HepG2 (cell line): ENCODE measurements at regions not wholly inside any gene's neighbourhood (a gene's known extent, or its start where the extent isn't known, plus 50 kb on each side); places are given as distances from the start of the nearest gene placed in this dataset.

Experiments used
- ATAC-seq: fragments of 200-7000 bp; cut with Tn5 transposase; 3 replicates; pipeline ENCODE4 v1.9.1; 2020; ENCODE audit warnings: mild to moderate bottlenecking, moderate library complexity
- BruUV-seq: library from RNA; stranded (reverse); fragments of 400-500 nt; replicated peaks from 2 replicates; lab custom pipeline; 2021; lab: Mats Ljungman, UMichigan
- CTCF ChIA-PET: fragments of 300-600 bp; formaldehyde crosslinking; extraction: SDS; loops from one replicate; lab custom pipeline; 2021; ENCODE audit warnings: low total read pairs, inconsistent platforms, low intra/inter-chr PET ratio; lab: Yijun Ruan, JAX
- POLR2A ChIA-PET: fragments of 350-600 bp; sonication (Branson Sonifier 250); formaldehyde crosslinking; loops from one replicate; lab custom pipeline; 2020; ENCODE audit warnings: antibody characterized with exemption, inconsistent platforms; lab: Yijun Ruan, JAX
- DNase-seq: peaks from one replicate; pipeline ENCODE4 v3.0.0-alpha.2; 2015; ENCODE audit warnings: low spot score
- FAIRE-seq: peaks from 3 replicates; lab custom pipeline; 2011; peaks lifted over from hg19 to GRCh38; lab: Jason Lieb, UNC
- H2AFZ ChIP-seq: one replicate; pipeline ENCODE4 v1.6.1; 2011; ENCODE audit warnings: low read length, inconsistent platforms
- H3K27ac ChIP-seq: fragments of 300-600 bp; 3 replicates; pipeline ENCODE4 v1.8.0; 2011; ENCODE audit warnings: mixed run types, mild to moderate bottlenecking, mixed read lengths, low read length, inconsistent platforms; ENCODE audit not compliant: insufficient read depth; ENCODE audit errors: extremely low read length
- H3K27me3 ChIP-seq, 2 experiments: fragments of 200-600 bp in 1 of 2; 2 replicates in 1 of 2; 3 replicates in 1 of 2; pipeline versions ENCODE4 v1.6.0 to v1.8.0; 2011; ENCODE audit warnings: low read length in 2 of 2, mild to moderate bottlenecking in 2 of 2, moderate library complexity in 2 of 2, inconsistent platforms in 1 of 2; ENCODE audit not compliant: insufficient read depth in 2 of 2, control insufficient read depth in 1 of 2
- H3K36me3 ChIP-seq, 2 experiments: fragments of 200-600 bp in 1 of 2; replicated peaks in 1 of 2; 2 replicates in 1 of 2; 3 replicates in 1 of 2; pipeline versions ENCODE4 v1.5.1 to v1.8.0; 2011; ENCODE audit warnings: low read length in 2 of 2, inconsistent platforms in 1 of 2; ENCODE audit not compliant: insufficient read depth in 2 of 2, control insufficient read depth in 1 of 2
- H3K4me1 ChIP-seq: 2 replicates; pipeline ENCODE4 v1.5.1; 2012; ENCODE audit warnings: low read length, inconsistent platforms; ENCODE audit not compliant: insufficient read depth
- H3K4me2 ChIP-seq: 2 replicates; pipeline ENCODE4 v1.6.0; 2011; ENCODE audit warnings: low read depth, low read length, inconsistent platforms
- H3K4me3 ChIP-seq, 3 experiments: fragments of 200-600 bp in 1 of 3; sonication (generic), shearing (Covaris generic) in 1 of 3; replicated peaks in 1 of 3; 2 replicates each; pipeline ENCODE4 v1.5.1; 2011 to 2016; ENCODE audit warnings: low read length in 3 of 3, inconsistent platforms in 2 of 3, low read depth in 2 of 3, mild to moderate bottlenecking in 2 of 3, control low read depth in 1 of 3, mixed read lengths in 1 of 3; ENCODE audit not compliant: insufficient read depth in 1 of 3
- H3K79me2 ChIP-seq: one replicate; pipeline ENCODE4 v1.6.1; 2011; ENCODE audit warnings: low read length, inconsistent platforms; ENCODE audit not compliant: insufficient read depth
- H3K9ac ChIP-seq: 2 replicates; pipeline ENCODE4 v1.6.0; 2011; ENCODE audit warnings: mild to moderate bottlenecking, low read depth, low read length, inconsistent platforms; ENCODE audit not compliant: insufficient read depth
- H3K9me3 ChIP-seq: 2 replicates; pipeline ENCODE4 v1.5.1; 2012; ENCODE audit warnings: mild to moderate bottlenecking, low read length
- H4K20me1 ChIP-seq: 2 replicates; pipeline ENCODE4 v1.6.0; 2011; ENCODE audit warnings: inconsistent platforms, mild to moderate bottlenecking, low read length, moderate library complexity; ENCODE audit not compliant: insufficient read depth
- ARHGAP35 ChIP-seq: sonication (generic); formaldehyde crosslinking; IDR thresholded peaks from 2 replicates; pipeline ENCODE4 v1.9.0; 2022; ENCODE audit warnings: mild to moderate bottlenecking, inconsistent platforms, moderate library complexity, missing genetic modification reagents, borderline replicate concordance
- CTCF ChIP-seq: sonication (generic); formaldehyde crosslinking; IDR thresholded peaks from 2 replicates; pipeline ENCODE4 v1.5.0; 2020; ENCODE audit warnings: mild to moderate bottlenecking, missing genetic modification reagents, moderate library complexity
- HOXD1 ChIP-seq: sonication (generic); formaldehyde crosslinking; IDR thresholded peaks from 2 replicates; pipeline ENCODE4 v1.5.0; 2020; ENCODE audit warnings: missing genetic modification reagents
- KMT2A ChIP-seq: sonication (generic); formaldehyde crosslinking; IDR thresholded peaks from 2 replicates; pipeline ENCODE4 v1.4.0; 2020; ENCODE audit warnings: missing genetic modification reagents
- PLSCR1 ChIP-seq: sonication (generic); formaldehyde crosslinking; IDR thresholded peaks from 2 replicates; pipeline ENCODE4 v1.5.0; 2020; ENCODE audit warnings: missing genetic modification reagents, mild to moderate bottlenecking, borderline replicate concordance
- PPARG ChIP-seq: conservative IDR thresholded peaks from 2 replicates; pipeline ENCODE4 v1.6.1; 2016; ENCODE audit warnings: missing biosample characterization, missing genetic modification reagents
- PTBP1 ChIP-seq: fragments of 200-400 bp; formaldehyde crosslinking; IDR thresholded peaks from 2 replicates; pipeline ENCODE4 v1.6.1; 2018; ENCODE audit warnings: low read length, low read depth; ENCODE audit not compliant: poor library complexity, severe bottlenecking
- SETDB1 ChIP-seq: sonication (generic); formaldehyde crosslinking; IDR thresholded peaks from 2 replicates; pipeline ENCODE4 v1.5.1; 2020; ENCODE audit warnings: missing genetic modification reagents, mild to moderate bottlenecking, borderline replicate concordance
- SMC3 ChIP-seq: IDR thresholded peaks from 2 replicates; pipeline ENCODE4 v1.6.1; 2011; ENCODE audit warnings: low read length, improper control_type of control experiment
- STAG1 ChIP-seq: sonication (generic); formaldehyde crosslinking; IDR thresholded peaks from 2 replicates; pipeline ENCODE4 v1.4.0; 2020; ENCODE audit warnings: missing genetic modification reagents
- STAT6 ChIP-seq: sonication (generic); formaldehyde crosslinking; IDR thresholded peaks from 2 replicates; pipeline ENCODE4 v1.4.0; 2020; ENCODE audit warnings: missing genetic modification reagents, mild to moderate bottlenecking, borderline replicate concordance
- ZBTB1 ChIP-seq: sonication (generic); formaldehyde crosslinking; IDR thresholded peaks from 2 replicates; pipeline ENCODE4 v1.4.0; 2020; ENCODE audit warnings: missing genetic modification reagents, borderline replicate concordance
- ZC3H13 ChIP-seq: sonication (generic); formaldehyde crosslinking; IDR thresholded peaks from 2 replicates; pipeline ENCODE4 v1.8.1; 2023; ENCODE audit warnings: mild to moderate bottlenecking, missing genetic modification reagents, moderate library complexity
- ZNF644 ChIP-seq: IDR thresholded peaks from 2 replicates; pipeline ENCODE4 v1.6.1; 2016; ENCODE audit warnings: low read depth
- WGBS: methylation state at CpG from one replicate; pipeline ENCODE4 v1.1.6; 2017; ENCODE audit warnings: low lambda C conversion rate; 5-methylcytosine and 5-hydroxymethylcytosine counted together
- in situ Hi-C: cut with HindIII; loops from 2 replicates; pipeline ENCODE4 v1.10.0; 2017; ENCODE audit warnings: low pct_unique_long_range_greater_than_20kb; ENCODE audit not compliant: extremely low pct_ligation_motif_present
- intact Hi-C: fragments of 100-400 bp; cut with micrococcal nuclease; formaldehyde crosslinking; loops from one replicate; pipeline ENCODE4 v1.10.0; 2022; ENCODE audit not compliant: unreplicated experiment

DNA sequence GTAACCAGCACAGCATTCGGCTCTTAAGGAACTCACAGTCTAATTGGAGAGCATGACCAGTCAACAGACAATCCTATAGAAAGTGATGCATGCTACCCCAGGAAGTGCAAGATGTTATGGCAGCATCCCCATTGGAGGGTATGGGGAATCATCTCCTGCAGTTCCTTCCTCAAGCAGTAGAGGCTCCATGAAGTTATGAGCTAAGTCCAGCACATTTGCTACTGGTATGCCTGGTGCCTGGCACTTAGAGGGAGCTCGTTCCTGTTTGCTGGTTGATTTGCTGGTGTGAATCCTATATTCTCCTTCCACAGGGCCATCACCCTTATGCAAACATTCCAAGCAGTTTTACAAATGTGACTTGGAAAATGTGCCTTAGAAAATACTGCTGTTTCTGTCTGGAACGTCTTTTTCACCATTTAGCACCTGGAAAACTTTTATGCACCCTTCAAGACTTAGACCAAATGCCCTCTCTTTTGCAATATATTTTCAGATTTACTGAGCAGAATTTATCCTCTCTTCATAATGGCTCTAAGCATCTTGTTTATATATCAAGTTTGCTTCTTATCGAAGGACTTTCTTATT, 136.1 kb upstream of the WSCD2 start:
- Histone ChIP-seq H3K4me1 (no peaks in the 10 kb centered on the region), H4K20me1 (no peaks in the 10 kb centered on the region), H3K4me2 (no peak overlapping the region), H2AFZ (no peak overlapping the region), H3K27ac (no peak overlapping the region), H3K9me3 (no peaks in the 10 kb centered on the region), H3K79me2 (no peaks in the 10 kb centered on the region), H3K36me3 (no peaks in the 10 kb centered on the region), H3K9ac (no peak overlapping the region), H3K4me3 (no peak overlapping the region), H3K27me3 (no peaks in the 10 kb centered on the region)
- intact Hi-C loops: no loop called here
- DNase-seq (peak; percentile 49), ATAC-seq (peak; percentile 98), FAIRE-seq (peak; percentile 72)
- WGBS: 0% methylated on average over 4 of the region's 4 CpGs
- POLR2A ChIA-PET: no interaction called here
- no TSS peak for BruUV-seq
- CTCF ChIA-PET: interaction anchor here (1.3 to 1.8 kb wide), 2 partner anchors 201 to 519 kb away, joined by 6 to 8 read pairs; no protein-coding TSS in a partner anchor
- in situ Hi-C loops: loop anchor here (25.0 kb wide), 1 partner anchor 194 kb away; no protein-coding TSS in a partner anchor
- TF ChIP-seq ZC3H13 (CRISPR knock-in tag): no peak
- TF ChIP-seq CTCF (CRISPR knock-in tag): peak; percentile 56
- no peak for TF ChIP-seq ARHGAP35 (CRISPR knock-in tag)
- no peak for TF ChIP-seq ZBTB1
- no peak for TF ChIP-seq PPARG
- 0 out of 2 replicates have a peak, but pooled peaks have one; percentile 39 for TF ChIP-seq ZNF644 (CRISPR knock-in tag)
- TF ChIP-seq HOXD1: no peak
- TF ChIP-seq KMT2A: no peak
- TF ChIP-seq SMC3: peak; percentile 15; the same call in 1 of the 2 replicates
- TF ChIP-seq PTBP1: no peak
- no peak for TF ChIP-seq PLSCR1
- no peak for TF ChIP-seq SETDB1 (CRISPR knock-in tag)
- no peak for TF ChIP-seq STAT6 (CRISPR knock-in tag)
- peak; percentile 53 for TF ChIP-seq STAG1
